Spleen (tissue), 11 donors: ENCODE measurements at regions not wholly inside any gene's neighbourhood (a gene's known extent, or its start where the extent isn't known, plus 50 kb on each side); places are given as distances from the start of the nearest gene placed in this dataset.

ENCODE experiments used
- DNase-seq: peaks from one replicate; pipeline ENCODE4 v3.0.0-alpha.2; 2020
- H3K27ac ChIP-seq, 8 donors: fragments of 200-600 bp; sonication (generic) in 7 of 8; 1 replicate in 4 of 8; 2 replicates in 4 of 8; pipeline versions ENCODE4 v1.5.0 to v1.8.0; 2016 to 2021; ENCODE audit warnings: inconsistent platforms in 4 of 8, mild to moderate bottlenecking in 4 of 8, moderate library complexity in 1 of 8
- H3K27me3 ChIP-seq, 7 donors: fragments of 200-600 bp; sonication (generic) in 6 of 7; replicated peaks in 1 of 7; 1 replicate in 4 of 7; 2 replicates in 3 of 7; pipeline versions ENCODE4 v1.5.0 to v1.8.0; 2016 to 2021; ENCODE audit warnings: inconsistent platforms in 3 of 7, mild to moderate bottlenecking in 1 of 7
- H3K36me3 ChIP-seq, 6 donors: fragments of 200-600 bp; sonication (generic) in 5 of 6; 1 replicate in 4 of 6; 2 replicates in 2 of 6; pipeline versions ENCODE4 v1.5.0 to v1.8.0; 2016 to 2021; ENCODE audit warnings: inconsistent platforms in 2 of 6
- H3K4me1 ChIP-seq, 6 donors: fragments of 200-600 bp; sonication (generic) in 5 of 6; 1 replicate in 3 of 6; 2 replicates in 3 of 6; pipeline versions ENCODE4 v1.5.0 to v1.8.0; 2016 to 2021; ENCODE audit warnings: inconsistent platforms in 3 of 6
- H3K4me3 ChIP-seq, 8 donors: fragments of 200-600 bp; sonication (generic) in 7 of 8; 1 replicate in 4 of 8; 2 replicates in 4 of 8; pipeline versions ENCODE4 v1.5.0 to v1.8.0; 2016 to 2021; ENCODE audit warnings: inconsistent platforms in 4 of 8, mild to moderate bottlenecking in 4 of 8, moderate library complexity in 2 of 8
- H3K9me3 ChIP-seq, 8 donors: fragments of 200-600 bp; sonication (generic) in 7 of 8; 1 replicate in 4 of 8; 2 replicates in 4 of 8; pipeline versions ENCODE4 v1.5.0 to v1.8.0; 2016 to 2021; ENCODE audit warnings: inconsistent platforms in 4 of 8
- CTCF ChIP-seq, 11 experiments: fragments of 200-600 bp in 7 of 11; fragments of 450-650 bp in 4 of 11; sonication (generic) in 4 of 11; IDR thresholded peaks in 8 of 11; conservative IDR thresholded peaks in 3 of 11; 1 replicate in 7 of 11; 2 replicates in 4 of 11; pipeline versions ENCODE4 v1.4.0 to v1.8.0; 2016 to 2021; ENCODE audit warnings: antibody characterized with exemption in 11 of 11, inconsistent platforms in 4 of 11, mild to moderate bottlenecking in 1 of 11
- POLR2A ChIP-seq, 3 donors: fragments of 450-650 bp; IDR thresholded peaks; one replicate each; pipeline ENCODE4 v1.5.1; 2017; ENCODE audit warnings: antibody characterized with exemption in 3 of 3, mild to moderate bottlenecking in 1 of 3
- POLR2AphosphoS5 ChIP-seq, 3 donors: sonication (generic); formaldehyde crosslinking; IDR thresholded peaks; one replicate each; pipeline ENCODE4 v1.5.1; 2017; ENCODE audit warnings: antibody characterized with exemption in 3 of 3
- WGBS, 5 donors: extraction: QIAGEN DNeasy Blood & Tissue Kit in 3 of 5; methylation state at CpG; one replicate each; pipeline versions ENCODE4 v1.1.5 to v1.1.7; 2013 to 2018; 5-methylcytosine and 5-hydroxymethylcytosine counted together
- intact Hi-C: fragments of 100-400 bp; cut with DNase I; formaldehyde crosslinking; loops from one replicate; pipeline ENCODE4 v1.15.0; 2023; ENCODE audit warnings: low total_unique reads
- donor health status: healthy with polysubstance abuse.
- donor health status: DM: no; HTN: no; CAD: no; lungs with moderate emphysema.
- donor health status: DM: no; HTN: no; CAD: no.
- donor health status: Bipolar disorder and iron deficiency.
- donor health status: healthy.
- donor health status: DM: no; HTN: no; CAD: no.
- donor health status: DM: yes; HTN: yes; CAD: no.

DNA sequence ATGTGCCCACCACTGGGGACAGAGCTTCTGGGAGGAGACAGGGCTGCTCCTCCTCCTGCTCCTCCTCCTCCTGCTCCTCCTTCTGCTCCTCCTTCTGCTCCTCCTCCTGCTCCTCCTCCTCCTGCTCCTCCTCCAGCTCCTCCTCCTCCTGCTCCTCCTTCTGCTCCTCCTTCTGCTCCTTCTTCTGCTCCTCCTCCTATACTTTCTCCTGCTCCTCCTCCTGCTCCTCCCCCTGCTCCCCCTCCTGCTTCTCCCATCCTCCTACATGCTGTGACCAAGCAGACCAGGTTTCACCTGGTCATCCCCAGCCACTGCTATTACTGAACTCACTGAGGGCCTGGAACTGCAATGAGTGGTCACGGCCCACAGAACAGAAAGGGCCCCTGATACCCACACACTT is 154.0 kb upstream of the PPP2R2D start:
- H3K36me3 ChIP-seq: no peaks in the 10 kb centered on the region
- WGBS, 5 donors: 77 to 100% (median 78%) methylated on average over 1 of the region's 1 CpG
- no peak overlapping the region for H3K4me3 ChIP-seq
- no peak for DNase-seq
- intact Hi-C loops: no loop called here
- H3K4me1 ChIP-seq: peaks cover 0 to 18% (median 7%) of the 10 kb centered on the region in 6 donors
- no peaks in the 10 kb centered on the region for H3K9me3 ChIP-seq
- no peak for TF ChIP-seq POLR2AphosphoS5 (IDR thresholded peaks at IDR 0.05)
- TF ChIP-seq POLR2A (IDR thresholded peaks at IDR 0.05): no peak
- TF ChIP-seq CTCF (IDR thresholded peaks at IDR 0.05 in 8 of 11, conservative IDR thresholded peaks at IDR 0.05 in 3 of 11): no peak
- peaks cover 0 to 93% (median 7%) of the 10 kb centered on the region in 7 donors for H3K27me3 ChIP-seq
- no peak overlapping the region for H3K27ac ChIP-seq

DNA sequence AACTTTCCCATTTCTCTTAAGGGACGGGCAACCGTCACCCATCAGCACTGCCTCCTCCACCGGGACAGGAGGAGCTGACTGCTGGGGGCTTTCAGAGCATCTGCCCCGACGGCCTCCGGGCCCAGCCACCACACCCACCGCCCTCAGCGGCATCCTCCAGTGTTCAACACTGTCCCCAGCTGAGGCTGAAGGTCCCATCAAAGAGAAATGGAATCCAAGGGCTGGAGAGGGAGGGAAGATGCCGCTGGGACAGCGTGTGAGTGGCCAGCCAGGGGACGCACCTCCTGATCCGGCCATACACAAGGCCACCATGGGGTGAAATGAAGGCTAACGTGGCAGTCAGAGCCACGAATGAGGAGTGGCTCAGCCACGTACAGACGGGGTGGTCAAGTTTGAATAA is 153.6 kb upstream of the PPP2R2D start:
- peaks cover 0 to 94% (median 7%) of the 10 kb centered on the region in 7 donors for H3K27me3 ChIP-seq
- no peak for DNase-seq
- no peak overlapping the region for H3K27ac ChIP-seq
- no peak overlapping the region for H3K4me3 ChIP-seq
- no peaks in the 10 kb centered on the region for H3K9me3 ChIP-seq
- intact Hi-C loops: no loop called here
- WGBS, 5 donors: 86 to 92% (median 86%) methylated on average over 16 of the region's 16 CpGs
- no peaks in the 10 kb centered on the region for H3K36me3 ChIP-seq
- TF ChIP-seq POLR2A (IDR thresholded peaks at IDR 0.05) (no peak), CTCF (IDR thresholded peaks at IDR 0.05 in 8 of 11, conservative IDR thresholded peaks at IDR 0.05 in 3 of 11) (no peak), POLR2AphosphoS5 (IDR thresholded peaks at IDR 0.05) (no peak)
- peaks cover 0 to 18% (median 7%) of the 10 kb centered on the region in 6 donors for H3K4me1 ChIP-seq

DNA sequence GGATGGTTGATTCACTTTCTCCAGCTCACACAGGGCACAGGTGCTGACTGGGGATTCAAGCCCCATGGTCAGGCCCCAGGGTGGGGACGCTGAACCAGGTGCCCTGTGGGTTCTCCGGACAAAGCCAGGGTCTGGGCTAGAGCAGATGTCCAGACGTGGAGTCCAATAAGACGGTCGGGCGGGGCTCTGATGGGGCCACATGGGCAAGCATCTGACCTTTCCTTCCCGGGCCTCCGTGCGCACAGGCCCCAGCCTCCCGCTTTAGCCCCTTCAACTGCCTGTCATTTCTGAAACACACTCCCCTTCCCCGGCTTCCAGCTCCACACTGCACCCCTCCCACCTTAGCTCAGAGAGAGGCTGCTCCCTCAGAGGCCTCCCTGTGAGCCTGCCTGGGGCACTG is 153.0 kb upstream of the PPP2R2D start:
- Histone ChIP-seq H3K4me3 (no peak overlapping the region), H3K36me3 (no peaks in the 10 kb centered on the region), H3K27me3 (peaks cover 0 to 90% (median 7%) of the 10 kb centered on the region in 7 donors), H3K9me3 (no peaks in the 10 kb centered on the region), H3K4me1 (peaks cover 0 to 15% (median 7%) of the 10 kb centered on the region in 6 donors), H3K27ac (no peak overlapping the region)
- no peak for DNase-seq
- TF ChIP-seq POLR2AphosphoS5 (IDR thresholded peaks at IDR 0.05): no peak
- no peak for TF ChIP-seq CTCF (IDR thresholded peaks at IDR 0.05 in 8 of 11, conservative IDR thresholded peaks at IDR 0.05 in 3 of 11)
- no peak for TF ChIP-seq POLR2A (IDR thresholded peaks at IDR 0.05)
- 88 to 92% (median 92%) methylated on average over 11 of the region's 11 CpGs for WGBS, 5 donors
- intact Hi-C loops: no loop called here

- Histone ChIP-seq H3K27me3 (peaks cover 0 to 86% (median 7%) of the 10 kb centered on the region in 7 donors), H3K9me3 (no peaks in the 10 kb centered on the region), H3K4me1 (peaks cover 0 to 11% (median 6%) of the 10 kb centered on the region in 6 donors), H3K4me3 (no peak overlapping the region), H3K36me3 (no peaks in the 10 kb centered on the region), H3K27ac (no peak overlapping the region)
- TF ChIP-seq CTCF (IDR thresholded peaks at IDR 0.05 in 8 of 11, conservative IDR thresholded peaks at IDR 0.05 in 3 of 11) (no peak), POLR2A (IDR thresholded peaks at IDR 0.05) (no peak), POLR2AphosphoS5 (IDR thresholded peaks at IDR 0.05) (no peak)
- 79 to 93% (median 86%) methylated on average over 3 to 9 of the region's 9 CpGs for WGBS, 5 donors
- DNase-seq: no peak
- intact Hi-C loops: no loop called here
These were observed 152.6 kb upstream of the PPP2R2D start for GRCh38 chr10:131748191-131748590.
